ENCODE measurements at regions not wholly inside any gene's neighbourhood (a gene's known extent, or its start where the extent isn't known, plus 50 kb on each side); places are given as distances from the start of the nearest gene placed in this dataset.
A peak's percentile ranks its signal among the peaks of the same experiment; 100 is the strongest.

DNA sequence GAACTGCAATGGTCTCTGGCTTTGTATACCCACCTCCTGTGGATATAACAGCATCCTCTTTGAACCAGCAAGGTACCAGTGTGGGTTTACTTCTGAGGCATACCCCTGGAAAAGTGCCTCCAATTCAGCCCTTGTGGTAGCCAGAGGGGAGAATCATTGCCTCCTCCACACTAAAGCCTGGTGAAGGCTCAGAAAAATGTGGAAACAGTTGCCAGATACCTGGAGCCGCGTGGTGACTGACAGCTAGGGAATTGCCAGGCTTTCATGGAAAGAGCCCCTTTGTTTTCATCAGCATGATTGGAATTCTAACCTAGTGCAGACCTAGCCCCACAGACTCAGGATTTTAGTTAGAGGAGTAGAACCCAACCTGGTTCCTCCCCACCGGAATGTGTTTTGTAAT, 168.6 kb upstream of the KLF3 start:
- H3K27me3 ChIP-seq (ENCODE audit: insufficient read depth, low read length, poor library complexity), result no peaks in the 10 kb centered on the region
- peak; percentile 48 for DNase-seq
- no peak overlapping the region for H2AK5ac ChIP-seq (ENCODE audit: low read length)
- no peak overlapping the region for H3K4me3 ChIP-seq (ENCODE audit: low read length)
- no peak overlapping the region for H3K18ac ChIP-seq (ENCODE audit: low read length)
- no peak overlapping the region for H3K23ac ChIP-seq (ENCODE audit: low read length)
- no peaks in the 10 kb centered on the region for H3K4me1 ChIP-seq (ENCODE audit: control insufficient read depth, low read depth, low read length)
- no peak overlapping the region for H2BK120ac ChIP-seq (ENCODE audit: low read depth, low read length)
- no peak overlapping the region for H4K8ac ChIP-seq (ENCODE audit: low read depth, low read length)
- no peak overlapping the region for H3K56ac ChIP-seq (ENCODE audit: low read length)
- H3K9ac ChIP-seq (ENCODE audit: low read length), result no peak overlapping the region
- H2BK15ac ChIP-seq (replicated peaks; ENCODE audit: low read depth), result no peak overlapping the region
- no peak overlapping the region for H4K5ac ChIP-seq (ENCODE audit: low read length)
- H3K79me1 ChIP-seq (ENCODE audit: low read length), result no peaks in the 10 kb centered on the region
- no peak overlapping the region for H3K4ac ChIP-seq (ENCODE audit: low read depth, low read length)
- no peak overlapping the region for H3K27ac ChIP-seq (ENCODE audit: low read depth, low read length)
- WGBS (ENCODE audit: extremely low coverage, insufficient coverage, low lambda C conversion rate), result no CpG with 5 or more reads among the region's 3 CpGs
- no peak overlapping the region for H2BK5ac ChIP-seq (ENCODE audit: low read length)
- H3K79me2 ChIP-seq (ENCODE audit: control insufficient read depth, insufficient read depth, low read length), result no peaks in the 10 kb centered on the region
- no peaks in the 10 kb centered on the region for H3K36me3 ChIP-seq (ENCODE audit: control insufficient read depth, insufficient read depth, low read length)
- H3K4me2 ChIP-seq (ENCODE audit: low read length), result no peak overlapping the region

DNA sequence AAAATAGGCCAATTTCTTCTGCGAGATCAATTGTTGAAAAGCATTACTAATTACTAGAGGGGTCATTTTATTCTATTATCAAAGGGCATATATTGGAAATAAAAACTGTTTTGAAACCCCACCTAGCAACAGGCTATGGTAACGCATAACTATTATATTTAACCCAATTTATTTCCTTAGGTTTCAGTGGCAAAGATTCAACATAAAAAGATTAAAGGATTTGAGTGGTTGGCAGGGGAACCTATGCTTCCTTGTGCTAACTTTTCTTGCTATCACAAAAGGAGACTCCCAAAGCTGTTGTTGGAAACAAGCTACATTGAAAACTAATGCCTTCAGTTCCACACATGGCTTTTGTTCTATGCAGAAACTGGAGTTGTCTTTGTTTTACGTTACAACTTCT, 166.9 kb upstream of the KLF3 start:
- H3K56ac ChIP-seq (ENCODE audit: low read length), result no peak overlapping the region
- no CpG with 5 or more reads among the region's 3 CpGs for WGBS (ENCODE audit: extremely low coverage, insufficient coverage, low lambda C conversion rate)
- no peaks in the 10 kb centered on the region for H3K4me1 ChIP-seq (ENCODE audit: control insufficient read depth, low read depth, low read length)
- no peak overlapping the region for H3K4me2 ChIP-seq (ENCODE audit: low read length)
- H3K27ac ChIP-seq (ENCODE audit: low read depth, low read length), result no peak overlapping the region
- no peak for DNase-seq
- H3K27me3 ChIP-seq (ENCODE audit: insufficient read depth, low read length, poor library complexity), result no peaks in the 10 kb centered on the region
- no peak overlapping the region for H2AK5ac ChIP-seq (ENCODE audit: low read length)
- no peak overlapping the region for H3K23ac ChIP-seq (ENCODE audit: low read length)
- no peak overlapping the region for H2BK5ac ChIP-seq (ENCODE audit: low read length)
- no peak overlapping the region for H2BK15ac ChIP-seq (replicated peaks; ENCODE audit: low read depth)
- no peak overlapping the region for H4K5ac ChIP-seq (ENCODE audit: low read length)
- no peak overlapping the region for H3K4me3 ChIP-seq (ENCODE audit: low read length)
- no peak overlapping the region for H3K18ac ChIP-seq (ENCODE audit: low read length)
- no peaks in the 10 kb centered on the region for H3K79me1 ChIP-seq (ENCODE audit: low read length)
- no peaks in the 10 kb centered on the region for H3K36me3 ChIP-seq (ENCODE audit: control insufficient read depth, insufficient read depth, low read length)
- no peak overlapping the region for H3K9ac ChIP-seq (ENCODE audit: low read length)
- H2BK120ac ChIP-seq (ENCODE audit: low read depth, low read length), result no peak overlapping the region
- H3K79me2 ChIP-seq (ENCODE audit: control insufficient read depth, insufficient read depth, low read length), result no peaks in the 10 kb centered on the region
- no peak overlapping the region for H4K8ac ChIP-seq (ENCODE audit: low read depth, low read length)
- H3K4ac ChIP-seq (ENCODE audit: low read depth, low read length), result no peak overlapping the region

GRCh38 chr4:38499101-38499500, 164.9 kb upstream of the KLF3 start:
- H3K23ac ChIP-seq (ENCODE audit: low read length), result no peak overlapping the region
- H3K18ac ChIP-seq (ENCODE audit: low read length), result no peak overlapping the region
- H2AK5ac ChIP-seq (ENCODE audit: low read length), result no peak overlapping the region
- H3K27ac ChIP-seq (ENCODE audit: low read depth, low read length), result no peak overlapping the region
- no peaks in the 10 kb centered on the region for H3K4me1 ChIP-seq (ENCODE audit: control insufficient read depth, low read depth, low read length)
- H4K8ac ChIP-seq (ENCODE audit: low read depth, low read length), result no peak overlapping the region
- H3K36me3 ChIP-seq (ENCODE audit: control insufficient read depth, insufficient read depth, low read length), result no peaks in the 10 kb centered on the region
- no peak overlapping the region for H4K5ac ChIP-seq (ENCODE audit: low read length)
- H2BK120ac ChIP-seq (ENCODE audit: low read depth, low read length), result no peak overlapping the region
- H3K79me2 ChIP-seq (ENCODE audit: control insufficient read depth, insufficient read depth, low read length), result no peaks in the 10 kb centered on the region
- WGBS (ENCODE audit: extremely low coverage, insufficient coverage, low lambda C conversion rate), result no CpG with 5 or more reads among the region's 1 CpG
- H3K79me1 ChIP-seq (ENCODE audit: low read length), result no peaks in the 10 kb centered on the region
- H3K27me3 ChIP-seq (ENCODE audit: insufficient read depth, low read length, poor library complexity), result no peaks in the 10 kb centered on the region
- H3K9ac ChIP-seq (ENCODE audit: low read length), result no peak overlapping the region
- H3K56ac ChIP-seq (ENCODE audit: low read length), result no peak overlapping the region
- DNase-seq, result no peak
- H3K4me3 ChIP-seq (ENCODE audit: low read length), result no peak overlapping the region
- H2BK5ac ChIP-seq (ENCODE audit: low read length), result no peak overlapping the region
- H3K4ac ChIP-seq (ENCODE audit: low read depth, low read length), result no peak overlapping the region
- H2BK15ac ChIP-seq (replicated peaks; ENCODE audit: low read depth), result no peak overlapping the region
- no peak overlapping the region for H3K4me2 ChIP-seq (ENCODE audit: low read length)

- Histone ChIP-seq H3K27ac (ENCODE audit: low read depth, low read length) (no peak overlapping the region), H3K4ac (ENCODE audit: low read depth, low read length) (no peak overlapping the region), H2AK5ac (ENCODE audit: low read length) (no peak overlapping the region), H3K4me3 (ENCODE audit: low read length) (no peak overlapping the region), H3K18ac (ENCODE audit: low read length) (no peak overlapping the region), H3K9ac (ENCODE audit: low read length) (no peak overlapping the region), H3K79me2 (ENCODE audit: control insufficient read depth, insufficient read depth, low read length) (no peaks in the 10 kb centered on the region), H2BK5ac (ENCODE audit: low read length) (no peak overlapping the region), H3K4me2 (ENCODE audit: low read length) (no peak overlapping the region), H3K4me1 (ENCODE audit: control insufficient read depth, low read depth, low read length) (no peaks in the 10 kb centered on the region), H2BK15ac (replicated peaks; ENCODE audit: low read depth) (no peak overlapping the region), H3K56ac (ENCODE audit: low read length) (no peak overlapping the region), H3K23ac (ENCODE audit: low read length) (no peak overlapping the region), H4K8ac (ENCODE audit: low read depth, low read length) (no peak overlapping the region), H3K27me3 (ENCODE audit: insufficient read depth, low read length, poor library complexity) (no peaks in the 10 kb centered on the region), H4K5ac (ENCODE audit: low read length) (no peak overlapping the region), H2BK120ac (ENCODE audit: low read depth, low read length) (no peak overlapping the region), H3K79me1 (ENCODE audit: low read length) (no peaks in the 10 kb centered on the region), H3K36me3 (ENCODE audit: control insufficient read depth, insufficient read depth, low read length) (no peaks in the 10 kb centered on the region)
- no CpG with 5 or more reads among the region's 2 CpGs for WGBS (ENCODE audit: extremely low coverage, insufficient coverage, low lambda C conversion rate)
- DNase-seq, result no peak
Observed at GRCh38 chr4:38500433-38500832, 163.6 kb upstream of the KLF3 start.

DNA sequence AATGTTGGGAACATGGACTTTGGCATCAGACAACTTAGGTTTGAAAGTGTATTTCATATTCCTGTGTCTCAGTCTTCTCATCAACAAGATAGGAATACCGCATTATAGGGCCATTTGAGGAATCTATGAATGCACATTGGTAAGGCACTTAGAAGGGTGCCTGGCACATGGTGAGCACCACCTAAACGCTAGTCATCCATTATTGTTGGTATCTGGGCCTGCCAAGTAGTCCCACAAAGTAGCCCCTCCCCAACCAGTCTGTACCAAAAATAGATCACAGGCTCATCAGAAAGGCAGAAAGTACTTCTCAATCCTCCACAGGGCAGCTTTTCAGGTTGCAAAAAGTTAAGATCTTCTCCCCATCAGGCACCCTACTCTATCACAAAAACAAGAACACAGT, 162.3 kb upstream of the KLF3 start:
- no peak for DNase-seq
- H3K4me3 ChIP-seq (ENCODE audit: low read length), result no peak overlapping the region
- no peak overlapping the region for H3K4ac ChIP-seq (ENCODE audit: low read depth, low read length)
- H2BK5ac ChIP-seq (ENCODE audit: low read length), result no peak overlapping the region
- H3K18ac ChIP-seq (ENCODE audit: low read length), result no peak overlapping the region
- H4K8ac ChIP-seq (ENCODE audit: low read depth, low read length), result no peak overlapping the region
- H3K4me1 ChIP-seq (ENCODE audit: control insufficient read depth, low read depth, low read length), result no peaks in the 10 kb centered on the region
- H3K9ac ChIP-seq (ENCODE audit: low read length), result no peak overlapping the region
- H2BK120ac ChIP-seq (ENCODE audit: low read depth, low read length), result no peak overlapping the region
- H3K36me3 ChIP-seq (ENCODE audit: control insufficient read depth, insufficient read depth, low read length), result no peaks in the 10 kb centered on the region
- H3K27me3 ChIP-seq (ENCODE audit: insufficient read depth, low read length, poor library complexity), result no peaks in the 10 kb centered on the region
- no peak overlapping the region for H3K27ac ChIP-seq (ENCODE audit: low read depth, low read length)
- H4K5ac ChIP-seq (ENCODE audit: low read length), result no peak overlapping the region
- no peak overlapping the region for H3K4me2 ChIP-seq (ENCODE audit: low read length)
- no peak overlapping the region for H3K23ac ChIP-seq (ENCODE audit: low read length)
- H3K79me2 ChIP-seq (ENCODE audit: control insufficient read depth, insufficient read depth, low read length), result no peaks in the 10 kb centered on the region
- WGBS (ENCODE audit: extremely low coverage, insufficient coverage, low lambda C conversion rate), result no CpG with 5 or more reads among the region's 2 CpGs
- no peaks in the 10 kb centered on the region for H3K79me1 ChIP-seq (ENCODE audit: low read length)
- H3K56ac ChIP-seq (ENCODE audit: low read length), result no peak overlapping the region
- H2AK5ac ChIP-seq (ENCODE audit: low read length), result no peak overlapping the region
- no peak overlapping the region for H2BK15ac ChIP-seq (replicated peaks; ENCODE audit: low read depth)

DNA sequence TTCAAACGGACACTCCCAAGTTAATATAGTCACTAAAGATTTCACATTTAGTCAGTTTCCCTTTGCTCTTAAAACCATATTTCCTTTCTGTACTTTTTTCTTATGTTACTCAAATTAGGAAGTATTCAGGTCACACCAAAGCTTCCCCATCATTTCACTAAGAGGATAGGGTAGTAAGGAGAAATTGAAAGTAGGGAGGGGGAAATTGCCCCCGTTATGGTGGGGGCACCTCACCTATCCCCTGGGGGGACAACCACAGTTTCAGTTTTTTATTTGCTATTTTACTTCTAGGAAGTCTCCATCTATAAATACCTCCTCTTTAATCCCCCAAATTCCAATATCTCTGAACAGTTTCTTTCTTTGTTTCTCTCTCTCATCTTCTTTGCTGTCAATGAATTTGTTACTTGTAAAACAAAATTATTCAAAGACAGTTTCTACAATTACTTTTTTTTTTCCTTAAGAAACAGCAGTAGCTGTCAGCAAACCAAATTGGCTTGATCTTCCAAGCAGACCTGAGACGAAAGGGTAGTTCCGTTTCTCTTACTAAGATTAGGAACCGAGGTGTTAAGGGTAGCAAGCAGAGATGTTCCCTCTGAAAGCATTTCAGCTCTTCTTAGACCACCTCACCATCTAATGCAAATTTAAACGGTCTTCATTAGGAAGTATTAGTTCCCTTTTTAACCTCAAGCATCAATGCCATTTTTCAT, 160.2 kb upstream of the KLF3 start:
- no peak overlapping the region for H3K23ac ChIP-seq (ENCODE audit: low read length)
- WGBS (ENCODE audit: extremely low coverage, insufficient coverage, low lambda C conversion rate), result no CpG with 5 or more reads among the region's 6 CpGs
- no peak overlapping the region for H2AK5ac ChIP-seq (ENCODE audit: low read length)
- no peak overlapping the region for H2BK15ac ChIP-seq (replicated peaks; ENCODE audit: low read depth)
- no peaks in the 10 kb centered on the region for H3K27me3 ChIP-seq (ENCODE audit: insufficient read depth, low read length, poor library complexity)
- H3K9ac ChIP-seq (ENCODE audit: low read length), result no peak overlapping the region
- no peak overlapping the region for H4K5ac ChIP-seq (ENCODE audit: low read length)
- H3K4me2 ChIP-seq (ENCODE audit: low read length), result no peak overlapping the region
- H2BK120ac ChIP-seq (ENCODE audit: low read depth, low read length), result no peak overlapping the region
- H3K18ac ChIP-seq (ENCODE audit: low read length), result no peak overlapping the region
- H3K27ac ChIP-seq (ENCODE audit: low read depth, low read length), result no peak overlapping the region
- H3K36me3 ChIP-seq (ENCODE audit: control insufficient read depth, insufficient read depth, low read length), result no peaks in the 10 kb centered on the region
- H3K4ac ChIP-seq (ENCODE audit: low read depth, low read length), result no peak overlapping the region
- no peaks in the 10 kb centered on the region for H3K79me2 ChIP-seq (ENCODE audit: control insufficient read depth, insufficient read depth, low read length)
- no peaks in the 10 kb centered on the region for H3K4me1 ChIP-seq (ENCODE audit: control insufficient read depth, low read depth, low read length)
- no peak overlapping the region for H3K56ac ChIP-seq (ENCODE audit: low read length)
- H4K8ac ChIP-seq (ENCODE audit: low read depth, low read length), result no peak overlapping the region
- no peaks in the 10 kb centered on the region for H3K79me1 ChIP-seq (ENCODE audit: low read length)
- H3K4me3 ChIP-seq (ENCODE audit: low read length), result no peak overlapping the region
- H2BK5ac ChIP-seq (ENCODE audit: low read length), result no peak overlapping the region
- DNase-seq, result no peak
